B cell (primary cell): ENCODE measurements at regions not wholly inside any gene's neighbourhood (a gene's known extent, or its start where the extent isn't known, plus 50 kb on each side); places are given as distances from the start of the nearest gene placed in this dataset.

Experiments
- ATAC-seq: fragments of 200-7000 bp; cut with Tn5 transposase; one replicate; pipeline ENCODE4 v1.10.0; 2021; ENCODE audit warnings: low read depth, mild to moderate bottlenecking, moderate number of reproducible peaks, moderate library complexity
- CTCF ChIA-PET: fragments of 350-600 bp; sonication (Branson Sonifier 250); formaldehyde crosslinking; loops from one replicate; lab custom pipeline; 2021; ENCODE audit warnings: antibody characterized with exemption, inconsistent platforms; lab: Charles Lee
- POLR2A ChIA-PET: fragments of 350-600 bp; sonication (Branson Sonifier 250); formaldehyde crosslinking; loops from one replicate; lab custom pipeline; 2021; ENCODE audit warnings: antibody characterized with exemption; lab: Charles Lee
- DNase-seq: peaks from one replicate; pipeline ENCODE4 v3.0.0; 2013
- H2AFZ ChIP-seq: 2 replicates; pipeline ENCODE4 v1.6.1; 2012; ENCODE audit warnings: mild to moderate bottlenecking, low read depth, low read length; ENCODE audit not compliant: insufficient read depth, poor library complexity, severe bottlenecking
- H3K27ac ChIP-seq, 2 donors: 1 replicate in 1 of 2; 2 replicates in 1 of 2; pipeline ENCODE4 v1.5.1; 2012 to 2013; ENCODE audit warnings: low read length in 2 of 2, mild to moderate bottlenecking in 2 of 2, moderate library complexity in 1 of 2
- H3K27me3 ChIP-seq, 4 experiments: fragments of 200-600 bp in 1 of 4; sonication (generic) in 1 of 4; replicated peaks in 1 of 4; 1 replicate in 2 of 4; 2 replicates in 2 of 4; pipeline versions ENCODE4 v1.6.1 to v1.7.0; 2013 to 2016; ENCODE audit warnings: low read length in 3 of 4, mild to moderate bottlenecking in 2 of 4, mixed read lengths in 1 of 4, moderate library complexity in 1 of 4; ENCODE audit not compliant: insufficient read depth in 4 of 4, control insufficient read depth in 3 of 4; ENCODE audit errors: control extremely low read depth in 1 of 4
- H3K36me3 ChIP-seq, 2 experiments: replicated peaks in 1 of 2; 1 replicate in 1 of 2; 2 replicates in 1 of 2; pipeline versions ENCODE4 v1.6.1 to v1.7.1; 2013; ENCODE audit warnings: low read length in 1 of 2; ENCODE audit not compliant: insufficient read depth in 2 of 2, control insufficient read depth in 1 of 2; ENCODE audit errors: control extremely low read depth in 1 of 2, extremely low read depth in 1 of 2
- H3K4me1 ChIP-seq, 2 donors: fragments of 200-600 bp in 1 of 2; sonication (generic) in 1 of 2; 1 replicate in 1 of 2; 2 replicates in 1 of 2; pipeline versions ENCODE4 v1.5.1 to v1.6.1; 2013 to 2017; ENCODE audit warnings: low read length in 2 of 2; ENCODE audit not compliant: control insufficient read depth in 2 of 2, insufficient read depth in 2 of 2
- H3K4me2 ChIP-seq: replicated peaks from 2 replicates; pipeline ENCODE3; 2012; ENCODE audit warnings: mild to moderate bottlenecking, low read depth, low read length; ENCODE audit not compliant: poor library complexity, severe bottlenecking
- H3K4me3 ChIP-seq, 5 experiments: fragments of 200-600 bp in 1 of 5; sonication (generic) in 1 of 5; 1 replicate in 3 of 5; 2 replicates in 2 of 5; pipeline versions ENCODE4 v1.5.1 to v1.7.0; 2011 to 2016; ENCODE audit warnings: low read length in 4 of 5, mild to moderate bottlenecking in 4 of 5, low read depth in 2 of 5, control low read depth in 1 of 5, moderate library complexity in 1 of 5; ENCODE audit not compliant: insufficient read depth in 1 of 5; ENCODE audit errors: control extremely low read depth in 1 of 5, extremely low read depth in 1 of 5
- H3K79me2 ChIP-seq: fragments of 200-600 bp; sonication (generic); one replicate; pipeline ENCODE4 v1.6.0; 2016; ENCODE audit warnings: low read length; ENCODE audit not compliant: control insufficient read depth, insufficient read depth
- H3K9ac ChIP-seq: fragments of 200-600 bp; sonication (generic); 2 replicates; pipeline ENCODE4 v1.6.1; 2017; ENCODE audit warnings: mild to moderate bottlenecking, low read length, moderate library complexity
- H3K9me3 ChIP-seq, 3 donors: one replicate each; pipeline versions ENCODE4 v1.6.1 to v1.7.1; 2013; ENCODE audit warnings: low read length in 2 of 3; ENCODE audit not compliant: control insufficient read depth in 2 of 3, insufficient read depth in 1 of 3; ENCODE audit errors: control extremely low read depth in 1 of 3
- H4K20me1 ChIP-seq: 2 replicates; pipeline ENCODE4 v1.6.0; 2012; ENCODE audit warnings: mild to moderate bottlenecking, low read length; ENCODE audit not compliant: insufficient read depth, control insufficient read depth, poor library complexity, severe bottlenecking
- H3K27ac Mint-ChIP-seq: one replicate; pipeline ENCODE4 v1.8.0; 2021; ENCODE audit warnings: mixed read lengths
- H3K27me3 Mint-ChIP-seq: one replicate; pipeline ENCODE4 v1.8.0; 2021; ENCODE audit warnings: mixed read lengths
- H3K4me1 Mint-ChIP-seq: one replicate; pipeline ENCODE4 v1.8.0; 2021; ENCODE audit warnings: mixed read lengths
- H3K4me3 Mint-ChIP-seq: one replicate; pipeline ENCODE4 v1.8.0; 2021; ENCODE audit warnings: mixed read lengths
- H3K9me3 Mint-ChIP-seq: one replicate; pipeline ENCODE4 v1.8.0; 2022; ENCODE audit warnings: mixed read lengths; ENCODE audit not compliant: insufficient read depth
- EZH2 ChIP-seq: IDR thresholded peaks from 2 replicates; pipeline ENCODE4 v1.6.1; 2012; ENCODE audit warnings: borderline replicate concordance, low read depth, mild to moderate bottlenecking, moderate library complexity, low read length; ENCODE audit not compliant: insufficient read depth, poor library complexity, severe bottlenecking
- WGBS: methylation state at CpG from one replicate; pipeline ENCODE4 v1.1.5; 2013; ENCODE audit warnings: missing lambda C conversion rate; ENCODE audit not compliant: insufficient coverage; 5-methylcytosine and 5-hydroxymethylcytosine counted together
- intact Hi-C: fragments of 100-400 bp; cut with micrococcal nuclease; formaldehyde crosslinking; loops from one replicate; pipeline ENCODE4 v1.10.0; 2022
- TF ChIP-seq, protein P1 (sequence below): fragments of 200-600 bp; IDR thresholded peaks from one replicate; pipeline ENCODE4 v1.8.0; 2022; ENCODE audit warnings: antibody characterized with exemption, mild to moderate bottlenecking

DNA sequence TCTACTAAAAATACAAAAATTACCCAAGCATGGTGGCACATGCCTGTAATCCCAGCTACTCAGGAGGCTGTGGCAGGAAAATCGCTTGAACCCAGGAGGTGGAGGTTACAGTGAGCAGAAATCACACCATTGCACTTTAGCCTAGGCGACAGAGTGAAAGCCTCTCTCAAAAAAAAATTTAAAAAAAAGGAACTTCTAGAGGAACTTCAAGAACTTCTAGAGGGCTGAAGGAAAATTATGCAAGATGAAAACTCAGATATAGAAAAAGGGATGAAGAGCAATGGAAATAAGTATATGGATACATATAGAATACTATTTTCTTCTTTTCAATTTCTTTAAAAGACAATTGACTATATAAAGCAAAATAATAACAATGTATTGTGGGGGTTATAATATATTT is 51.2 kb upstream of the PRR5 start:
- peaks cover 0 to 8% (median 0%) of the 10 kb centered on the region in 4 experiments for H3K27me3 ChIP-seq
- H3K4me1 ChIP-seq = no peaks in the 10 kb centered on the region
- no CpG with 5 or more reads among the region's 2 CpGs for WGBS
- H3K4me1 Mint-ChIP-seq = no peaks in the 10 kb centered on the region
- H3K9me3 Mint-ChIP-seq = no peaks in the 10 kb centered on the region
- H3K4me3 Mint-ChIP-seq = no peak overlapping the region
- intact Hi-C loops = no loop called here
- DNase-seq (no peak), ATAC-seq (no peak)
- H3K4me3 ChIP-seq = no peak overlapping the region
- no peaks in the 10 kb centered on the region for H3K79me2 ChIP-seq
- no peak overlapping the region for H3K27ac Mint-ChIP-seq
- no peaks in the 10 kb centered on the region for H3K9me3 ChIP-seq
- H3K4me2 ChIP-seq = no peak overlapping the region
- peaks cover 6% of the 10 kb centered on the region for H3K27me3 Mint-ChIP-seq
- CTCF ChIA-PET = interaction anchor here (1.5 to 1.7 kb wide), 2 partner anchors 25 to 34 kb away, joined by 3 to 5 read pairs; no protein-coding TSS in a partner anchor
- H3K36me3 ChIP-seq = no peaks in the 10 kb centered on the region
- H2AFZ ChIP-seq = no peak overlapping the region
- no peak overlapping the region for H3K27ac ChIP-seq
- H4K20me1 ChIP-seq = no peaks in the 10 kb centered on the region
- TF ChIP-seq, protein P1, sequence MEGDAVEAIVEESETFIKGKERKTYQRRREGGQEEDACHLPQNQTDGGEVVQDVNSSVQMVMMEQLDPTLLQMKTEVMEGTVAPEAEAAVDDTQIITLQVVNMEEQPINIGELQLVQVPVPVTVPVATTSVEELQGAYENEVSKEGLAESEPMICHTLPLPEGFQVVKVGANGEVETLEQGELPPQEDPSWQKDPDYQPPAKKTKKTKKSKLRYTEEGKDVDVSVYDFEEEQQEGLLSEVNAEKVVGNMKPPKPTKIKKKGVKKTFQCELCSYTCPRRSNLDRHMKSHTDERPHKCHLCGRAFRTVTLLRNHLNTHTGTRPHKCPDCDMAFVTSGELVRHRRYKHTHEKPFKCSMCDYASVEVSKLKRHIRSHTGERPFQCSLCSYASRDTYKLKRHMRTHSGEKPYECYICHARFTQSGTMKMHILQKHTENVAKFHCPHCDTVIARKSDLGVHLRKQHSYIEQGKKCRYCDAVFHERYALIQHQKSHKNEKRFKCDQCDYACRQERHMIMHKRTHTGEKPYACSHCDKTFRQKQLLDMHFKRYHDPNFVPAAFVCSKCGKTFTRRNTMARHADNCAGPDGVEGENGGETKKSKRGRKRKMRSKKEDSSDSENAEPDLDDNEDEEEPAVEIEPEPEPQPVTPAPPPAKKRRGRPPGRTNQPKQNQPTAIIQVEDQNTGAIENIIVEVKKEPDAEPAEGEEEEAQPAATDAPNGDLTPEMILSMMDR = no peak
- no peak for TF ChIP-seq EZH2
- POLR2A ChIA-PET = no interaction called here
- no peak overlapping the region for H3K9ac ChIP-seq

DNA sequence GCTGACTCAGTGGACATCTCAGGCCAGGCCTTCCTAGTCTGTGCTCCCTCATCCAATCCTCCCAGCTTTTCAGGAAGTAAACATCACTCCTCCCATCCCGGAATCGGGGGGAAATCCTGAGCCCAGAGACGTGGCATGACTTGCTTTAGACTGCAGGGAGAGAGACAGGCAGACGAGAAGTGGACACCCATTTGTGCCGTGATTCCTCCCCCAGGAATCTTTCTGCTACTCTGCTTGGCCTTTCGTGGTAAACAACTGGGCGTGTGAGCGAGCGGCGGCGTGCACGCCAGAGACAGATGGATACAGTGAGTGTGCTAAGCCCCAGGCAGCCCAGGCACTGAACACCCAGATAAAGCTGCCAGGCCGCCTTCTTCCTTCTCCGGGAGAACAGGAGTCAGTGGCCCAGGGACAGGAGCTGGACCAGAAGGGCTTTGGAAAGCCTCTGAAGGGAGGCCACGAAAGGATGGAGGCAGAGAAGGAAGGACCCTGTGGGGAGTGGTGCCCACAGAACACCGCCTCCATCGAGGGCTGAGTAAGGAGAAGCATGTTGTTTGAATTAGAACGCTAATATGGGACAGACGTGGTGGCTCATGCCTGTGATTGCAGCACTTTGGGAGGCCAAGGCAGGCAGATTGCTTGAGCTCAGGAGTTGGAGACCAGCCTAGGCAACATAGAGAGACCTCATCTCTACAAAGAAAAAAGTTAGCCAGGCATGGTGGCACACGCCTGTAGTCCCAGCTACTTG is 53.0 kb upstream of the PRR5 start:
- Histone ChIP-seq H3K9ac (no peak overlapping the region), H3K4me3 (no peak overlapping the region), H3K27me3 (peaks cover 0 to 8% (median 0%) of the 10 kb centered on the region in 4 experiments), H3K4me2 (no peak overlapping the region), H3K27ac (no peak overlapping the region), H3K36me3 (no peaks in the 10 kb centered on the region), H4K20me1 (no peaks in the 10 kb centered on the region), H3K9me3 (no peaks in the 10 kb centered on the region), H3K4me1 (no peaks in the 10 kb centered on the region), H2AFZ (no peak overlapping the region), H3K79me2 (no peaks in the 10 kb centered on the region)
- no peak for TF ChIP-seq EZH2
- TF ChIP-seq, protein P1 = no peak
- Mint-ChIP-seq H3K4me1 (no peaks in the 10 kb centered on the region), H3K27ac (no peak overlapping the region), H3K27me3 (peaks cover 6% of the 10 kb centered on the region), H3K4me3 (no peak overlapping the region), H3K9me3 (no peaks in the 10 kb centered on the region)
- 88% methylated on average over 19 of the region's 20 CpGs for WGBS
- ATAC-seq (no peak), DNase-seq (no peak)
- intact Hi-C loops = no loop called here
- ChIA-PET CTCF (no interaction called here), POLR2A (no interaction called here)
